Coronary artery (tissue), 2 donors: ENCODE measurements at regions not wholly inside any gene's neighbourhood (a gene's known extent, or its start where the extent isn't known, plus 50 kb on each side); places are given as distances from the start of the nearest gene placed in this dataset.

Experiments used
- DNase-seq: peaks from one replicate; pipeline ENCODE4 v3.0.0-alpha.2; 2017; ENCODE audit warnings: low spot score
- H3K27ac ChIP-seq, 2 donors: fragments of 200-600 bp; sonication (generic); one replicate each; pipeline ENCODE4 v1.5.1; 2016 to 2019
- H3K4me3 ChIP-seq: fragments of 200-600 bp; sonication (generic); 2 replicates; pipeline ENCODE4 v1.5.1; 2016; ENCODE audit warnings: mild to moderate bottlenecking, moderate library complexity
- CTCF ChIP-seq: fragments of 200-600 bp; sonication (generic); IDR thresholded peaks from one replicate; pipeline ENCODE4 v1.5.1; 2019; ENCODE audit warnings: antibody characterized with exemption

- Histone ChIP-seq H3K27ac (no peak overlapping the region), H3K4me3 (no peak overlapping the region)
- no peak for DNase-seq
- TF ChIP-seq CTCF, result no peak
Observed at GRCh38 chr18:38007676-38008330, 442.2 kb upstream of the CELF4 start.

DNA sequence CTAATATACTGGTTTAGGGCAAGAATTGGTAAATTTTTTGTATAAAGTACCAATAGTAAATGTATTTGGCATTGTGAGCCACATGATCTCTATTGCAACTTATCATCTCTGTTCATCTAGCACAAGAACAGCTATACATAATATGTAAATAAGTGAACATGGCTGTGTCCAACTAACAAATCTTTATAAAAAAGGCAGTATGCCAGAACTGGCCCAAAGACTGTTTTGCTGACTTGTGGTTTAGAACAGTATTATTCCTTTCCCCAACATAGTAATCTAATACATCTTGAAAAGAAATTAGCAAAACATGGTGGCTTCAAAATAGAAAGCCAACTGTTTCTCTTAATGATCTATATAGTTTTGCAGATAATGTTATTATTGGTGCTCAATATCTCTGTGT is 441.4 kb upstream of the CELF4 start:
- no peak overlapping the region for H3K4me3 ChIP-seq
- no peak for DNase-seq
- no peak overlapping the region for H3K27ac ChIP-seq
- TF ChIP-seq CTCF, result no peak

- Histone ChIP-seq H3K27ac (no peak overlapping the region), H3K4me3 (no peak overlapping the region)
- no peak for DNase-seq
- TF ChIP-seq CTCF, result no peak
Observed at GRCh38 chr18:38006541-38006940, 440.9 kb upstream of the CELF4 start.

DNA sequence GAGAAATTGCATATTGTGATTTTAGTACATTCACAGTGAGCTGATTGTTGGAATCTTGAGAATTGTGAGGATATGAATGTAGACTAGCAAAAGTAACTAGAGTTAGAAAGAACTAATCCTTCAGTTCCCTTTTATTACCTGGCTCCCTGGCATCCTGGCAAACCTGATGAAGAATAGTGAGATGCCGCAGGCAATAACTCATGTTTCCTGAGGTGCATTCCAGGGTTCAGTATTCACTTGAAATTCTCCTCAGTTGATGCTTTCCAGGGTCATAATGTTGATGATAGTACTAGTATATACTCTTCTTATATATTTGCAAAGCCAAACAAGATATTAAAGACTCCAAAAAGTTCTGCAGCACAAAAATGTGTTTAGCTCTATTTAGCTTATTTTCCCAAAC is 432.1 kb upstream of the CELF4 start:
- H3K27ac ChIP-seq, result no peak overlapping the region
- no peak overlapping the region for H3K4me3 ChIP-seq
- no peak for DNase-seq
- TF ChIP-seq CTCF, result no peak

DNA sequence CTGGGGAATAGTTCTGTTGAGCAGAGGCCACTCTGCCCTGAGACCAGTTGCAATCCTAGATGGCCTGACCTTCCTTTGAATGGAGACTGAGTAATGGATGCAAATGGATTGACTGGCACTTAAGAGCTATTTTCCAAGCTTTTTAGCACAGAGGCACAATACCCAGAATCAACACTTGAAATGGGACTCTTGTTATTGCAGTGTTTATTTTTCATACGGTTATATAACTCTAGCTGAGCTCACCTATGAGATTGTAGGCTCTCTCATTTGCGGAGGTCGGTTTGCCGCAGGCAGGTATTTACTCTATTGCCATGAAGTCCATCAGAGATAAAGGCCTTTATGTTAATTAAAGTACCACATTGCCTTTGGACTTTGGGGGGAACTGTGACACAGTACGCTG is 422.3 kb upstream of the CELF4 start:
- no peak for DNase-seq
- Histone ChIP-seq H3K27ac (no peak overlapping the region), H3K4me3 (no peak overlapping the region)
- TF ChIP-seq CTCF, result no peak

DNA sequence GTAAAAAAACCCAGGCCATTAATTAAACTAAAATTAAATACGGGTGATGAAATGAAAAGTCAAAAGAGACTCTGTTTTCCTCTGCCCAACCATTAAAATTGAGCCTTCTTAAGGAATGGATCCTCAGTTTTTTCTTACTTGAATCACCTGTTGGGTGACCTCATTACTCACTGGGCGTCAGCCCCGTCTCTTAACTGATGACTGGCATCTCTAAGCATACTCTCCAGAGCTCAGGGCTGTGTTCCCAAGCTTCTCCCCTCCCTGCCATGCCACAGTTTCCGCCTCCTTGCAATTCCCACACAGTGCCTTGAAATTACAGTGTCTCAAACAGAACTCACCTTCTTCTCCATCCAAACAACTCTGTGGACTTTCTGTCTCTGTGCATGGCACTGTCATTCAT is 421.1 kb upstream of the CELF4 start:
- Histone ChIP-seq H3K27ac (no peak overlapping the region), H3K4me3 (no peak overlapping the region)
- TF ChIP-seq CTCF, result no peak
- no peak for DNase-seq

DNA sequence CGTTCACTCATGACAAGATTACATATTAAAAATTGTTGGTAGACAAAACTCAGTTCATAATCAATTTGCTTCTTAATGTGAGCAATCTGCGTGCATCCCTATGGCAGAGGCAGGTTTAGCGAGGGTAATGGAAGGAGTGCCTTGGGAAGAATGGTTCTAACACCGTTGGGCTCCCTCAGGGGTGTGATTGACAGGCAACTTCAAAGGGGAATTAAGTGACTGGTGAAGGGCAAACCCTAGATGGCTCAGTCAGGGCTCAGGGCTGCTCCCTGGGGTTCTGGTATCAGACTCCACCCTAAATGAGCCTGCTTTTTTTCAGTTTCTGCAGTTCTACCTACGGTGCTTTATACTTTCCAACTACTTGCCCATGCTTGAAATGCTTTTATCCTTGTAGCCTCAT is 419.5 kb upstream of the CELF4 start:
- DNase-seq, result no peak
- no peak overlapping the region for H3K27ac ChIP-seq
- no peak overlapping the region for H3K4me3 ChIP-seq
- TF ChIP-seq CTCF, result no peak
